Stimulated activated effector memory CD8-positive, alpha-beta T cell treated with anti-CD3 and anti-CD28 coated beads, Interleukin-12 subunit alpha, Interleukin-12 subunit beta, amount 100 ng/mL, for 72 hours (primary cell): ENCODE measurements at regions not wholly inside any gene's neighbourhood (a gene's known extent, or its start where the extent isn't known, plus 50 kb on each side); places are given as distances from the start of the nearest gene placed in this dataset.

Experiments used
- ATAC-seq: fragments of 150-1000 bp; cut with Tn5 transposase; 2 replicates; pipeline ENCODE4 v1.10.0; 2021
- DNase-seq, 2 donors: peaks; one replicate each; pipeline ENCODE4 v3.0.0; 2021 to 2022; ENCODE audit warnings: low spot score in 2 of 2
- H3K27ac Mint-ChIP-seq: one replicate; pipeline ENCODE4 v1.8.0; 2022; ENCODE audit warnings: mild to moderate bottlenecking, mixed read lengths
- H3K36me3 Mint-ChIP-seq: one replicate; pipeline ENCODE4 v1.8.0; 2022; ENCODE audit warnings: mild to moderate bottlenecking, mixed read lengths
- H3K4me1 Mint-ChIP-seq: one replicate; pipeline ENCODE4 v1.8.0; 2022; ENCODE audit warnings: mixed read lengths
- H3K4me3 Mint-ChIP-seq: one replicate; pipeline ENCODE4 v1.8.0; 2022; ENCODE audit warnings: mild to moderate bottlenecking, mixed read lengths
- H3K9me3 Mint-ChIP-seq: one replicate; pipeline ENCODE4 v1.8.0; 2022; ENCODE audit warnings: mixed read lengths

DNA sequence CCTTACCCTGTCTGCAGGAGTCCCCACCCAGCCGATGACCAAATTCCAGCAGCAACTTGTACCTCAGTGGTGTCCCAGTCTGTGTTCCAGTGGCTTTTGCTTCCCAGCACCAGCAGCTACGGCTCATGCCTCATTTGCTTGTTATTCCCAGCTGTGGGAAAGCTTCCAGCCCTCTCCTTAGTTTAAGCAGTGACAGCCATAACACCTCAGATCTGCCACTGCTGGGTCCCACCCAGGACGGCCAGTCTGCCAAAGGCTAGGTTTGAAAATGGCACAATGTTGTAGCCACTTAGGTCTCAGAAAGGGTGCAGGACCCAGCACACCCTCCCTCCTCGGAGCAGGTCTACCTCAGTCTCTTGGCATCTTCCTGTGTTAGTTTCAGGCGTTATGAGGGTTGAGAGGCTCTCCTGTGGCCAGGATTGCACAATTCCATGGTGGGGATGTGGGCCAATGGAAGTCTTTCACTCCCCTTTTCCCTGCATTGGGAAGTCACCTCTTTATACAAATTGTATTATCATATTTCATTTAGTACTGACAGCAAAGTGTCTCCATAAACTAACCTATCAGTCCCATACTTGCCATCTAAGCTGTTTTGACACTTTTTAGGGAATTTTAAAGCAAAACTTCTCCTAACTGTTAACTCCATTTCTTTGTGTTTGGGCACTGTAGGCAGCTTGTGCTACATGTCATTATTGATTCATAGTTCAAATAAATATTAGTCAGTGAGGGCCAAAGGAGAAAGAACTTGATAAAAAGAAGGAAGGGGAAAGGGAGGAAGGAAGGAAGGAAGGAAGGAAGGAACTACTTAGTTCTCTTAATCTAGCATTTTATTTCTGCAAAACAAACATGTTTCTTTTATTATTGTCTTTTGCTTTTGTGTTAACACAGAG, 62.9 kb upstream of the FAM110C start:
- no peak for DNase-seq
- Mint-ChIP-seq H3K36me3 (no peaks in the 10 kb centered on the region), H3K9me3 (peaks cover 20% of the 10 kb centered on the region), H3K27ac (no peak overlapping the region), H3K4me1 (no peaks in the 10 kb centered on the region), H3K4me3 (no peak overlapping the region)
- no peak for ATAC-seq

DNA sequence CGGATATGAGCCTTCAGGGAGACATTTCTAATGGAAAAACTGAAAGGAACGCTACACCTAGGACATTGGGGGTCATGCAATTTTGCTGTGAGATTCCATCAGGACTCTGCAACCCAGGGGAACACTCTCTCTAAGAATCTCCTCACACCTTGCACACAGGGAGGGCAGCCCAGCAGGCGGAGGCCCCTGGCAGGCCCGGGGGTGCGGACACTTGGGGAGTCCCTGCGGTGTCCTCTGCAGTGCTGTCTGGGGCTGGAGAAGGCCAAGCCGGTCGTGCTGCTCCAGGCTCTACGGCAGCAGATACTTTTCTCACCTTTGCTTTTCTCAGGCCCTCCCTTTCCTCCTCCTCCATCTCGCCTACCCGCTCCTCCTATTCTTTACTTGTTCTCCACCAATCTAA, 54.7 kb upstream of the FAM110C start:
- no peak overlapping the region for H3K27ac Mint-ChIP-seq
- H3K9me3 Mint-ChIP-seq = peaks cover 4% of the 10 kb centered on the region
- no peaks in the 10 kb centered on the region for H3K4me1 Mint-ChIP-seq
- DNase-seq = no peak
- H3K36me3 Mint-ChIP-seq = no peaks in the 10 kb centered on the region
- no peak for ATAC-seq
- no peak overlapping the region for H3K4me3 Mint-ChIP-seq
